PC-3 (cell line): ENCODE measurements at regions not wholly inside any gene's neighbourhood (a gene's known extent, or its start where the extent isn't known, plus 50 kb on each side); places are given as distances from the start of the nearest gene placed in this dataset.
"Not testable (repeated sequence)": the region's sequence is repeated elsewhere in the genome, so short reads cannot be mapped to it uniquely, and the experiment has no call there.

Source experiments
- ATAC-seq: fragments of 200-7000 bp; cut with Tn5 transposase; 2 replicates; pipeline ENCODE4 v1.9.1; 2020; ENCODE audit warnings: mild to moderate bottlenecking, moderate library complexity
- BruUV-seq: library from RNA; stranded (reverse); fragments of 400-500 nt; replicated peaks from 2 replicates; lab custom pipeline; 2021; lab: Mats Ljungman, UMichigan
- CTCF ChIA-PET: fragments of 300-600 bp; sonication (Branson Sonifier 250); formaldehyde crosslinking; loops from one replicate; lab custom pipeline; 2022; ENCODE audit warnings: antibody characterized with exemption; lab: Charles Lee
- POLR2A ChIA-PET: fragments of 300-600 bp; sonication (Branson Sonifier 250); formaldehyde crosslinking; loops from one replicate; lab custom pipeline; 2022; ENCODE audit warnings: antibody characterized with exemption; ENCODE audit not compliant: unreplicated experiment; lab: Charles Lee
- DNase-seq: peaks from one replicate; pipeline ENCODE4 v3.0.0-alpha.2; 2015
- H2AFZ ChIP-seq: fragments of 300-600 bp; sonication (generic); 2 replicates; pipeline ENCODE4 v1.6.0; 2016; ENCODE audit warnings: antibody characterized with exemption, low read length
- H3F3A ChIP-seq: fragments of 300-600 bp; sonication (generic); one replicate; pipeline ENCODE4 v1.6.0; 2017; ENCODE audit warnings: antibody characterized with exemption, low read length, control low read depth, mild to moderate bottlenecking; ENCODE audit not compliant: unreplicated experiment
- H3K27ac ChIP-seq: fragments of 300-600 bp; sonication (generic); 2 replicates; pipeline ENCODE4 v1.5.1; 2016; ENCODE audit warnings: mild to moderate bottlenecking, low read length
- H3K27me3 ChIP-seq: fragments of 300-600 bp; sonication (generic); 2 replicates; pipeline ENCODE4 v1.6.1; 2016; ENCODE audit warnings: low read length, mixed read lengths
- H3K36me3 ChIP-seq: fragments of 300-600 bp; sonication (generic); 2 replicates; pipeline ENCODE4 v1.6.1; 2016; ENCODE audit warnings: low read depth, mixed run types, low read length, mixed read lengths
- H3K4me1 ChIP-seq: fragments of 300-600 bp; sonication (generic); 2 replicates; pipeline ENCODE4 v1.5.1; 2016; ENCODE audit warnings: low read length; ENCODE audit not compliant: insufficient read depth
- H3K4me2 ChIP-seq: fragments of 300-600 bp; sonication (generic); 2 replicates; pipeline ENCODE4 v1.6.0; 2016; ENCODE audit warnings: low read length
- H3K4me3 ChIP-seq: fragments of 300-600 bp; sonication (generic); 2 replicates; pipeline ENCODE4 v1.5.1; 2016; ENCODE audit warnings: mild to moderate bottlenecking, low read length, mixed read lengths
- H3K79me2 ChIP-seq: fragments of 300-600 bp; sonication (generic); 2 replicates; pipeline ENCODE4 v1.6.1; 2017; ENCODE audit warnings: low read length, mixed read lengths
- H3K9ac ChIP-seq: fragments of 300-600 bp; sonication (generic); 2 replicates; pipeline ENCODE4 v1.6.0; 2016; ENCODE audit warnings: mild to moderate bottlenecking, low read length
- H3K9me2 ChIP-seq: fragments of 300-600 bp; sonication (generic); replicated peaks from 2 replicates; pipeline ENCODE4 v1.6.1; 2016; ENCODE audit warnings: mixed run types, low read length, mixed read lengths
- H3K9me3 ChIP-seq: fragments of 300-600 bp; sonication (generic); 2 replicates; pipeline ENCODE4 v1.6.1; 2016; ENCODE audit warnings: low read length, mixed read lengths
- H4K20me1 ChIP-seq: fragments of 300-600 bp; sonication (generic); 2 replicates; pipeline ENCODE4 v1.6.1; 2016; ENCODE audit warnings: low read length, mixed read lengths
- EZH2 ChIP-seq: fragments of 300-600 bp; sonication (generic); IDR thresholded peaks from one replicate; pipeline ENCODE4 v1.6.1; 2017; ENCODE audit warnings: antibody characterized with exemption, mild to moderate bottlenecking, low read length; ENCODE audit not compliant: unreplicated experiment
- EZH2phosphoT487 ChIP-seq: fragments of 300-600 bp; sonication (generic); IDR thresholded peaks from 2 replicates; pipeline ENCODE4 v1.6.1; 2018; ENCODE audit warnings: mild to moderate bottlenecking, antibody characterized with exemption, low read length, borderline replicate concordance
- intact Hi-C: fragments of 100-400 bp; cut with micrococcal nuclease; formaldehyde crosslinking; loops from 2 replicates; pipeline ENCODE4 v1.9.0; 2023
- TF ChIP-seq, protein P1 (sequence below): fragments of 300-600 bp; sonication (generic); conservative IDR thresholded peaks from 2 replicates; pipeline ENCODE4 v1.5.1; 2017; ENCODE audit warnings: antibody characterized with exemption, low read depth, mild to moderate bottlenecking, low read length

GRCh38 chr2:21841341-21841740 is 717.6 kb downstream of the TDRD15 start:
- Histone ChIP-seq H3K9ac (no peak overlapping the region), H3K9me2 (no peaks in the 10 kb centered on the region), H2AFZ (no peak overlapping the region), H3K27me3 (no peaks in the 10 kb centered on the region), H3K27ac (no peak overlapping the region), H3K4me1 (no peaks in the 10 kb centered on the region), H3K9me3 (0 out of 2 replicates have a peak, but pooled peaks cover 2% of the 10 kb centered on the region), H3K79me2 (no peaks in the 10 kb centered on the region), H4K20me1 (no peaks in the 10 kb centered on the region), H3K36me3 (no peaks in the 10 kb centered on the region), H3F3A (no peaks in the 10 kb centered on the region), H3K4me2 (no peak overlapping the region), H3K4me3 (no peak overlapping the region)
- DNase-seq, result no peak
- no peak for ATAC-seq
- intact Hi-C loops, result no loop called here
- TF ChIP-seq, protein P1, sequence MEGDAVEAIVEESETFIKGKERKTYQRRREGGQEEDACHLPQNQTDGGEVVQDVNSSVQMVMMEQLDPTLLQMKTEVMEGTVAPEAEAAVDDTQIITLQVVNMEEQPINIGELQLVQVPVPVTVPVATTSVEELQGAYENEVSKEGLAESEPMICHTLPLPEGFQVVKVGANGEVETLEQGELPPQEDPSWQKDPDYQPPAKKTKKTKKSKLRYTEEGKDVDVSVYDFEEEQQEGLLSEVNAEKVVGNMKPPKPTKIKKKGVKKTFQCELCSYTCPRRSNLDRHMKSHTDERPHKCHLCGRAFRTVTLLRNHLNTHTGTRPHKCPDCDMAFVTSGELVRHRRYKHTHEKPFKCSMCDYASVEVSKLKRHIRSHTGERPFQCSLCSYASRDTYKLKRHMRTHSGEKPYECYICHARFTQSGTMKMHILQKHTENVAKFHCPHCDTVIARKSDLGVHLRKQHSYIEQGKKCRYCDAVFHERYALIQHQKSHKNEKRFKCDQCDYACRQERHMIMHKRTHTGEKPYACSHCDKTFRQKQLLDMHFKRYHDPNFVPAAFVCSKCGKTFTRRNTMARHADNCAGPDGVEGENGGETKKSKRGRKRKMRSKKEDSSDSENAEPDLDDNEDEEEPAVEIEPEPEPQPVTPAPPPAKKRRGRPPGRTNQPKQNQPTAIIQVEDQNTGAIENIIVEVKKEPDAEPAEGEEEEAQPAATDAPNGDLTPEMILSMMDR, result no peak
- TF ChIP-seq EZH2phosphoT487, result no peak
- TF ChIP-seq EZH2, result no peak
- CTCF ChIA-PET, result no interaction called here
- BruUV-seq, result no TSS peak
- POLR2A ChIA-PET, result no interaction called here

DNA sequence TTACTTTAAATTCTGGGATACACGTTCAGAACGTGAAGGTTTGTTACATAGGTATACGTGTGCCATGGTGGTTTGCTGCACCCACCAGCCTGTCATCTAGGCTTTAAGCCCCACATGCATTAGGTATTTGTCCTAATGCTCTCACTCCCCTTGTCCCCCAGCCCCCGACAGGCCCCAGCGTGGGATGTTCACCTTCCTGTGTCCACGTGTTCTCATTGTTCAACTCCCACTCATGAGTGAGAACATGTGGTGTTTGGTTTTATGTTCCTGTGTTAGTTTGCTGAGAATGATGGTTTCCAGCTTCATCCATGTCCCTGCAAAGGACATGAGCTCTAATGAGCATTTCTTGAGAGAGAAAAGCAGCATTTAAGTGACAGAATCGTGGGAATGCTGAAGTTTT is 726.6 kb downstream of the TDRD15 start:
- H2AFZ ChIP-seq, H3K4me2 ChIP-seq, intact Hi-C loops, H3K4me3 ChIP-seq, ATAC-seq, POLR2A ChIA-PET, H4K20me1 ChIP-seq, BruUV-seq, H3K9ac ChIP-seq, H3F3A ChIP-seq, H3K4me1 ChIP-seq, DNase-seq, H3K27me3 ChIP-seq, H3K27ac ChIP-seq, H3K36me3 ChIP-seq, CTCF ChIA-PET, H3K79me2 ChIP-seq, H3K9me2 ChIP-seq: not testable (repeated sequence)
- peaks cover 15% of the 10 kb centered on the region; the same call in 1 of the 2 replicates for H3K9me3 ChIP-seq

DNA sequence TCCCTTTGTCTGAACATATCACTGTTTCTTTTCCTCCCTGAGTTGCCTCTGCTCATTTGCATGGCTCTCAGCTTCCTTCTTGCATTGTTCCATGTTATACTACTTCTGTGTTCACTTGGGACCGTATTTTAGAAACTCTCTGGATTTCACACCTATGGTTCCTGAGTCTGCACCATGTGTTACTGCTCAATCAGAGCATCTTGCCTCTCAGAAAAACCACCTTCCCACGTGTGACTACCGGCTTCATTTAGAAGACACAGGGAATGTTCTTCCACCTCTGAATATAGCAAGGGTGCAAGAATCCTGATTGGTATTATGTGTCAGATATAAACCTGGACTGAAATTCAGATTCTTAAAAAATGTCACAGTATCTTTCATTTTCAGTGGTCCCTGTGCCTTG is 731.2 kb downstream of the TDRD15 start:
- H4K20me1 ChIP-seq, result no peaks in the 10 kb centered on the region
- H3K9me3 ChIP-seq, result peaks cover 12% of the 10 kb centered on the region; the same call in 1 of the 2 replicates
- H3F3A ChIP-seq, result no peaks in the 10 kb centered on the region
- no peak overlapping the region for H3K27ac ChIP-seq
- DNase-seq (no peak), ATAC-seq (no peak)
- H3K4me1 ChIP-seq, result no peaks in the 10 kb centered on the region
- no peak overlapping the region for H3K9ac ChIP-seq
- H3K9me2 ChIP-seq, result no peaks in the 10 kb centered on the region
- H3K4me2 ChIP-seq, result no peak overlapping the region
- no peak overlapping the region for H2AFZ ChIP-seq
- ChIA-PET POLR2A (no interaction called here), CTCF (no interaction called here)
- H3K79me2 ChIP-seq, result no peaks in the 10 kb centered on the region
- H3K36me3 ChIP-seq, result no peaks in the 10 kb centered on the region
- TF ChIP-seq EZH2phosphoT487, result no peak
- no peak for TF ChIP-seq EZH2
- TF ChIP-seq, protein P1, result no peak
- intact Hi-C loops, result no loop called here
- no peak overlapping the region for H3K4me3 ChIP-seq
- H3K27me3 ChIP-seq, result no peaks in the 10 kb centered on the region
- no TSS peak for BruUV-seq
